HUES64 (cell line): ENCODE measurements at regions not wholly inside any gene's neighbourhood (a gene's known extent, or its start where the extent isn't known, plus 50 kb on each side); places are given as distances from the start of the nearest gene placed in this dataset.

ENCODE experiments used
- H3K27ac ChIP-seq: 2 replicates; pipeline ENCODE4 v1.7.0; 2013; ENCODE audit warnings: low read depth, low read length, inconsistent platforms
- H3K27me3 ChIP-seq: 2 replicates; pipeline ENCODE4 v1.6.1; 2013; ENCODE audit warnings: mild to moderate bottlenecking, low read length; ENCODE audit not compliant: insufficient read depth
- H3K36me3 ChIP-seq: 2 replicates; pipeline ENCODE4 v1.6.1; 2013; ENCODE audit warnings: mild to moderate bottlenecking, low read length; ENCODE audit not compliant: insufficient read depth
- H3K4me1 ChIP-seq: 2 replicates; pipeline ENCODE4 v1.6.1; 2013; ENCODE audit warnings: mild to moderate bottlenecking, low read length, moderate library complexity; ENCODE audit not compliant: insufficient read depth
- H3K4me3 ChIP-seq: 2 replicates; pipeline ENCODE4 v1.5.1; 2013; ENCODE audit warnings: mild to moderate bottlenecking, low read length, moderate library complexity
- H3K9ac ChIP-seq: 2 replicates; pipeline ENCODE4 v1.6.1; 2013; ENCODE audit warnings: mild to moderate bottlenecking, low read depth, low read length
- H3K9me3 ChIP-seq: 2 replicates; pipeline ENCODE4 v1.6.1; 2013; ENCODE audit warnings: low read depth, low read length; ENCODE audit not compliant: insufficient read depth
- WGBS: fragments of 150-250, 120-280 bp; methylation state at CpG from one replicate; pipeline ENCODE4 v1.1.7; 2013; ENCODE audit warnings: missing lambda C conversion rate; 5-methylcytosine and 5-hydroxymethylcytosine counted together

DNA sequence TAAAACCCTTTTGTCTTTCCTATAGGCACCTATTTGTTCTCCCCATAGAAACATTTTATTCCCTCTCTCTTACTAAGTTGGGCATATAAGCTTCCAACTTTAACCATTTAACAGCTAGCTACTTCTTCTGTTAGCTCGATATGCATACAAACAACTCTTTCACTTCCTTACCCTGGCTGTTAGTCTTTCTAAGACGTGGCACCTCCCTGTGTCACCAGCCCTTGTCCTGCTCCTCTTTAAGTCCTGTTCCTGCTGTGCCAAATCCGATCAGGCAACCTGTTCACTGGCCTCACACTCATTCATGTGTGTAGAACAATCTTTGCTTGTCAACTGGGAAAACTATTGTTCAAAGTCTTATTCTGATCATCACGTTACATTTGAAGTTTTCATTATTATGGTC lies 1376.1 kb upstream of the TENM4 start:
- Histone ChIP-seq H3K36me3 (no peaks in the 10 kb centered on the region), H3K27ac (no peak overlapping the region), H3K9ac (no peak overlapping the region), H3K4me1 (peaks cover 8% of the 10 kb centered on the region; the same call in 1 of the 2 replicates), H3K9me3 (no peaks in the 10 kb centered on the region), H3K27me3 (no peaks in the 10 kb centered on the region), H3K4me3 (no peak overlapping the region)
- 77% methylated on average over 4 of the region's 4 CpGs for WGBS

DNA sequence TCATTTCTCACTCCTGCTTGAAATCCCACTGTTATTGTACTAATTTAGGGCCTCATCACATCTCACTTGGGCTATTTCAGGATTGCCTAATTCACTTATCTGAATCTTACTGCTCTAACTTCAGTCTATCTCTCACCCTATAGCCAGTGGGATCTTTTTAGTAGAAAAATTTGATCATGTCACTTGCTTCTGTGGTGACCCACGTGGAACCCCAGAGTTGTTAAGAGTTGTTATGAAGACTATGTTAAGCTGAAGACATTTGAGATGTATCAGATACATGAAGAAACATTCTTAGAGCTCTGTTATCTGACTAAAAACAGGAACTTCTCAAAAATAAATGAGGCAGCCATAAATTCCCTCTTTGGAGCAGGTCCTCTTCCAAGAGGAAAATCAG lies 1375.6 kb upstream of the TENM4 start:
- Histone ChIP-seq H3K36me3 (no peaks in the 10 kb centered on the region), H3K4me1 (peaks cover 8% of the 10 kb centered on the region; the same call in 1 of the 2 replicates), H3K9me3 (no peaks in the 10 kb centered on the region), H3K27ac (no peak overlapping the region), H3K4me3 (no peak overlapping the region), H3K9ac (no peak overlapping the region), H3K27me3 (no peaks in the 10 kb centered on the region)
- 86% methylated on average over 1 of the region's 1 CpG for WGBS

DNA sequence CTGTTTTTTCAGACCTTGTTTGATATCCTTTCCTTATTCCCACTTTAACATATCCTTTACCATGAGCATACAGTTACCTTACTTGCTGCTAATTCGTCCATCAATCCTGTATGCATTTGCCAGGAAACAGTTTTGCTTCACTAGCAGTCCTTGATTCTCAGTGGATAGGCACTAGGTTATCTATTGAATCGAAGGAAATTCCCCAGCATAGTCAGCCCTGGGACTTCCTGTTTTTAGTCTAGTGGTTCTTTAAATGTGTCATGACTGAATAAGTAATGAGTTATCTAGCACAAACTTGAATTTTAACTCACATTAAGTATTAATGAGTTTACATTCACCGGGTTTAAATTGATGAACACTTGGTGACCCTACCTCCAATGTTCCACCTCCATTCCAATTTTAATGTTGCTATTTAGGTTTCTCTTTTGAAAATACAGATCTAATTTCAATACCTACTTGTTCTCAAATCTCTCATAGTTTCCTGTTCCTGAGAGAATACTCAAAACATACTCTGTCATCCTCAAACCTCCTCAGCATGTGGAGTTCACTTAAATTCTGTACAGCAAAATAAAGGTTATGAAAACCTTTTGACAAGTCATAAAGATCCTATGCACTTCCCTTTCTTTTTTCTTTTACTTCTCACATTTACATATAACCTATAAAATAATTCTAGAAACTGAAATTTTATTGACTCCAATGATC lies 1375.1 kb upstream of the TENM4 start:
- Histone ChIP-seq H3K9me3 (no peaks in the 10 kb centered on the region), H3K36me3 (no peaks in the 10 kb centered on the region), H3K9ac (no peak overlapping the region), H3K4me1 (peaks cover 8% of the 10 kb centered on the region; the same call in 1 of the 2 replicates), H3K27ac (no peak overlapping the region), H3K27me3 (no peaks in the 10 kb centered on the region), H3K4me3 (no peak overlapping the region)
- WGBS, result 97% methylated on average over 2 of the region's 3 CpGs

DNA sequence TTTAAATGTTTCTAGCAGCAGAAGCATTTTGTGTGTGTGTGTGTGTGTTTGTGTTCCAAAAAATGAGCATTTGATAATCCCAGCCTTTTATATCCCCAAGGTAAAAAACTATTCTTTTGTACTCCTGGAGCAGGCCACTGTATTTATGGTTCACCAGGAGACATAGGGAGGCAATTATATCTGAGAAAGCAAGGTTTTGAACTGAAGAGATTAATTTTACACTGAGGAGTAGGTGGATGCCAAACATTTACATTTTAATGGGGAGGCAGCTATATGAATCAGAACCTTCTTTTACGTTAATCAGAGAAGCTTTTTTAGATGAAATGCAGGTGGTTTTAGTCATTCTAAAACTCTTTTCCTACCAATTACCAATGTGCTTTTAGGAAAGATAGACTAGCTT lies 1374.0 kb upstream of the TENM4 start:
- Histone ChIP-seq H3K4me1 (peaks cover 8% of the 10 kb centered on the region), H3K9me3 (no peaks in the 10 kb centered on the region), H3K27me3 (no peaks in the 10 kb centered on the region), H3K4me3 (no peak overlapping the region), H3K27ac (no peak overlapping the region), H3K9ac (no peak overlapping the region), H3K36me3 (no peaks in the 10 kb centered on the region)
- WGBS, result 89% methylated on average over 1 of the region's 1 CpG

DNA sequence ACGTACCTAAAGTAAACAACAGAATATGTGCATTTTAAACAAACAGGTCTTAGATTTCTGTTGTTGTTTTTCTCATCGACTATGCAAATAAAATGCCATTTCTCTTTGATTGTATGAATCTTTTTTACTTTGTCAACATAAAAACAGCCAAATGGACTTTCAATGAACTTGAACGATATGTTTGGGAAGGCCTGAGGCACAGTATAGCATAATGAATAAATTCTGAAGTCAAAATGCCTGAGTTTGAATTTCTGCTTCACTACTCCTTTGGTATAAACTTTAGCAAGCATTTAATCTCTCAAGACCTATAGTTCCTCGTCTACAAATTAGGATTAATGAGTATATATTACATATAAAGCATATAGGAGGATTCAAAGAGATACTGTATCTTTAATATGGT lies 1369.9 kb upstream of the TENM4 start:
- Histone ChIP-seq H3K9ac (no peak overlapping the region), H3K27ac (no peak overlapping the region), H3K4me3 (no peak overlapping the region), H3K4me1 (peaks cover 4% of the 10 kb centered on the region; the same call in 1 of the 2 replicates), H3K9me3 (no peaks in the 10 kb centered on the region), H3K36me3 (no peaks in the 10 kb centered on the region), H3K27me3 (no peaks in the 10 kb centered on the region)
- whole genome bisulfite sequencing, result 94% methylated on average over 2 of the region's 4 CpGs

DNA sequence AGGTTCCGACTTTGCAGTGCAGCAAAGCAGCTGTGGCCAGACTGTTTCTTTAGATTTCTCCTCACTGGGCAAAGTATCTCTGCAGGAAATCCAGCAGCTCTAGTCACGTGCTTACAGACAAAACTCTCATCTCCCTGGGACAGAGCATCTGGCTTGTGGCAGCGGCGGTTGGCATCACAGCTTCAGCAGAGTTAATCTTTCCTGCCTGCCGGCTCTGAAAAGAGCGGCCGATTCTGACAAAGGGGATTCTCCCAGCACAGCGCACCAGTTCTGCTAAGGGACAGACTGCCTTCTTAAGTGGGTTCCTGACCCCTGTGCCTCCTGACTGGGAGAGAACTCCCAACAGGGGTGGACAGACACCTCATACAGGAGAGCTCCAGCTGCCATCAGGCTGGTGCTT lies 1357.3 kb upstream of the TENM4 start:
- Histone ChIP-seq H3K27me3 (no peaks in the 10 kb centered on the region), H3K27ac (no peak overlapping the region), H3K4me3 (no peak overlapping the region), H3K9ac (no peak overlapping the region), H3K36me3 (no peaks in the 10 kb centered on the region), H3K4me1 (0 out of 2 replicates have a peak, but pooled peaks cover 2% of the 10 kb centered on the region), H3K9me3 (0 out of 2 replicates have a peak, but pooled peaks cover 4% of the 10 kb centered on the region)
- WGBS, result 77% methylated on average over 8 of the region's 8 CpGs

DNA sequence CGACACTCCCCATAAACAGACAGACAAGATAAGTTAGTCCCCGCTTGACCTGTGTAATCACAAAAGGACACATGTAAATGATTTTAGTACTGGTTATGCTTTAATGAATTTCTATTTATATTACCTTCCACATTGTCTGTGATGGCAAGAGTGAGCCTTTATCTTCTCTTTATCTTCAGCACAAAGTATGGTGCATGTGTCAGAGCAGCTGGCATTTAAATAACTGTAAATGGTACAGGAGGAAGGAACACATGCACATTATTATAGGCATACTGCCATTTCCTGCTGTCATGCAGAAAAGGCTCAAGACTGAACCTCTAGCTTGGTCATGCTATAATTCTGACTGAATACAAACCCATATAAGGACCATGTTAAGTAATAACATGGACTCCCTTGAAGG lies 1342.7 kb upstream of the TENM4 start:
- Histone ChIP-seq H3K27ac (no peak overlapping the region), H3K4me1 (peaks cover 17% of the 10 kb centered on the region), H3K27me3 (no peaks in the 10 kb centered on the region), H3K4me3 (no peak overlapping the region), H3K36me3 (no peaks in the 10 kb centered on the region), H3K9me3 (no peaks in the 10 kb centered on the region), H3K9ac (no peak overlapping the region)
- WGBS, result 100% methylated on average over 1 of the region's 2 CpGs

DNA sequence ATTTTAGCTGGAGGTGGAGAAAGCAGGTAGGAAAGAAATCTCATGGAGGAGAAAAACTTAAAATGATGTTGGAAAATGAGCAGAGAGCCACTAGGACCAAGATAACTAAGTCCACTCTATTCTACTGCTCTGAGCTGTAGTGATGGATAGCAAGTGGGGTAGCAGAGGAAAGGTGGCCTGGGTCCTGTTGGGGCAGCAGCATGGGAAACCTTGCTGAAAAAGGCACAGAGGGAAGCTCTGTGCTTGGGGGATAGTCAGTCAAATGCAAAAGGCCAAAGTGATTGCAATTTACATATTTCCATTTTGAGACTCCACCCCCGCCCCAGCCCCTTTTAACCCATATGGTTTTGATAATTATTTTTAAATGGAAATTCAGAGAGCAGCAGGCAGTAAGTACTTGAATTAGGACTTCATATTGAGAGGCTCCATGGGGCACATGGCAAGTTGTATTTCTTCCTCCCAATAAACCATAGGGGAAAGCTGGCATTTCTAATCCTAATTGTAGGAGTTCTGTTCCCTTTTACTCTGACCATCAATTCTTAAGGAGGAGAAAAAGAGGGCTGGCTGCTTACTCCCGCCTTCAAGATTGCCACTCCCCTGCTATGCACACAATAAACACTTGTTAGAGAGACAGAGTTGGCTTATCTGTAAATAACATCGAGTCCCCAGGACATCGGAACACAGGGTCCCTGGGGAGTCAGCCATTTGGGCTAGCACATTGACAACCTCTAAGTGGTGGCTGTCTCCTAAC lies 1341.5 kb upstream of the TENM4 start:
- Histone ChIP-seq H3K4me3 (no peak overlapping the region), H3K9ac (no peak overlapping the region), H3K9me3 (no peaks in the 10 kb centered on the region), H3K36me3 (no peaks in the 10 kb centered on the region), H3K27ac (peak overlapping the region; percentile 34; the same call in 1 of the 2 replicates), H3K4me1 (peaks cover 24% of the 10 kb centered on the region), H3K27me3 (no peaks in the 10 kb centered on the region)
- 23% methylated on average over 2 of the region's 4 CpGs for WGBS

DNA sequence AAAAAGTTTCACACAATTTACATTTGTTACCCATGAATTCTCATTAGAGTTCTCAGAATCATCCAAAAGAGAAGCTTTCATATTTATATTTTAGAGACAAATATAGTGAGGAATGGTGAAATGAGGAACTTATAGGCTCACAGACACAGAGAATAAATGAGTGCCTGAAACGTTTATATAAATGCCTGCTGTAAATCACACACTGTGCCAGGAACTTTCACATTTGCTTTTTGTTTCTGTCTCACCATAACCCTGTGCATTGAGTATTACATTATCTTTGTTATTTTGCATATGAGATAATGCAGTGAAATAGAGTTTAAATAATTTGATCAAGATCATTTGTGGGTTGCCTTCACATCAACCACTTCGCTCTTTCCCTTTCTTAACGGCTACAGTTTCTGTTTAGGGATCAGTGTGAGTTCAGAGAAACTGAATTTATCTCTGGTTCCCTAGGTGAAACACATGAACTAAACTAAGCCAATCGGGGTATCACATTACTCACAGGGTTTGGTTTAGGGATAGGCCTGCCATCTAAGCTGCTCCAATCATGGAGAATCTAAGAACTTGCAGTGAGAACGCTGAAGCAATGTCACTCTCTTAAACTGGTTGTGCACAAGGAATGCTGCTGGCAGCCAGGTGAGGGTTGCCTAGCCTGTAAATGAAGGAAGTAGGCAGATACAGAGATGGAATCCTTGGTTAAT lies 1339.2 kb upstream of the TENM4 start:
- Histone ChIP-seq H3K4me3 (no peak overlapping the region), H3K27me3 (no peaks in the 10 kb centered on the region), H3K9ac (no peak overlapping the region), H3K27ac (no peak overlapping the region), H3K4me1 (peaks cover 24% of the 10 kb centered on the region), H3K36me3 (no peaks in the 10 kb centered on the region), H3K9me3 (no peaks in the 10 kb centered on the region)
- 92% methylated on average over 5 of the region's 5 CpGs for WGBS

DNA sequence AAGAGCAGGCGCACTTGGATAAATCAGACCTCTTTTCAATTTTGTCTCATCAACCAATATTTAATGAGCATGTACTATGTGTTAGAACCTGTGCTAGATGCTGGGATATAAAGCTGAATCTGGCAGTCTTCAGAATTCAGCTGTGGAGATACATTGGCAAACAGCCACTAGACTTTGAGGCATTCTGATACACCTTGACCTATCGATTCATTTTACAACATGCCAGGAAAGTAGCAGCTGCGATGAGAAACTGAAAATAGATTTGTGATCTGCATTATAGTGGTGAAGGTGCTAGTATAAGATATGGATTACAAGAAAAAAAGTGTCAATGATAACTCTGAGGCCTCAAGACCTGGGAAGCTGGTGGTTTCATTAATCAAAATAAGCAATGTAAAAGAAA lies 1338.1 kb upstream of the TENM4 start:
- Histone ChIP-seq H3K27me3 (no peaks in the 10 kb centered on the region), H3K27ac (no peak overlapping the region), H3K9ac (no peak overlapping the region), H3K36me3 (no peaks in the 10 kb centered on the region), H3K4me3 (no peak overlapping the region), H3K9me3 (no peaks in the 10 kb centered on the region), H3K4me1 (peaks cover 24% of the 10 kb centered on the region)
- whole genome bisulfite sequencing, result 93% methylated on average over 3 of the region's 3 CpGs

DNA sequence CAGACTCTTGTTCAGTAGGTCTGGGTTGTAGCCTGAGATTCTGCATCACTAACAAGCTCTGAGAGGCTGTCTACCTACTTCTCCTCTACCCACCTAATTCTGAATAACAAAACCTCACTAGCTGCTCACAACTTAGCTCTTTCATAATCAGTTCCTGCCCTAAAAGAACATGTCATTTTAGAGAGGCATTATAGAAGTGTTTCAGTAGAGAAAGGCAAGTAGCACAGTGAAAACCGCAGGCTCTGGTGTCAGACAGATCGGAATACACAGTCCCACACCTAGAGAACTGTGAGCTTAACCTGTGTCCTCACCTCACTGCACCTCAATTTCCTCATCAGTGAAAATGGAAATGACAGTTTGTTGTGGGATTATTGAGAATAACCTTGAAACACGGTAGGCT lies 1337.6 kb upstream of the TENM4 start:
- WGBS, result 91% methylated on average over 3 of the region's 3 CpGs
- peaks cover 24% of the 10 kb centered on the region for H3K4me1 ChIP-seq
- H3K9ac ChIP-seq, result no peak overlapping the region
- H3K27ac ChIP-seq, result no peak overlapping the region
- no peaks in the 10 kb centered on the region for H3K27me3 ChIP-seq
- H3K36me3 ChIP-seq, result no peaks in the 10 kb centered on the region
- H3K4me3 ChIP-seq, result no peak overlapping the region
- H3K9me3 ChIP-seq, result no peaks in the 10 kb centered on the region
